SJCRH30 (cell line): ENCODE measurements at regions not wholly inside any gene's neighbourhood (a gene's known extent, or its start where the extent isn't known, plus 50 kb on each side); places are given as distances from the start of the nearest gene placed in this dataset.
A peak's percentile ranks its signal among the peaks of the same experiment; 100 is the strongest.
"Not testable (repeated sequence)": the region's sequence is repeated elsewhere in the genome, so short reads cannot be mapped to it uniquely, and the experiment has no call there.

Experiments used
- DNase-seq, 2 experiments: peaks; one replicate each; pipeline ENCODE4 v3.0.0-alpha.2; 2015 to 2020
- H3K27ac ChIP-seq: fragments of 250-450 bp; sonication (Bioruptor Pico); 2 replicates; pipeline ENCODE4 v1.5.1; 2020; ENCODE audit warnings: mild to moderate bottlenecking, moderate library complexity
- H3K27me3 ChIP-seq: fragments of 250-450 bp; sonication (Bioruptor Pico); 2 replicates; pipeline ENCODE4 v1.5.1; 2020; ENCODE audit warnings: mild to moderate bottlenecking, moderate library complexity
- H3K36me3 ChIP-seq: fragments of 250-450 bp; sonication (Bioruptor Pico); 2 replicates; pipeline ENCODE4 v1.5.1; 2020; ENCODE audit warnings: mild to moderate bottlenecking, moderate library complexity
- H3K4me1 ChIP-seq: fragments of 250-450 bp; sonication (Bioruptor Pico); 2 replicates; pipeline ENCODE4 v1.5.1; 2020; ENCODE audit warnings: mild to moderate bottlenecking, moderate library complexity
- H3K4me3 ChIP-seq: fragments of 250-450 bp; sonication (Bioruptor Pico); 2 replicates; pipeline ENCODE4 v1.5.1; 2020; ENCODE audit warnings: mild to moderate bottlenecking, moderate library complexity
- H3K9me3 ChIP-seq: fragments of 250-450 bp; sonication (Bioruptor Pico); replicated peaks from 2 replicates; pipeline ENCODE4 v1.5.1; 2020; ENCODE audit warnings: mild to moderate bottlenecking, moderate library complexity

DNA sequence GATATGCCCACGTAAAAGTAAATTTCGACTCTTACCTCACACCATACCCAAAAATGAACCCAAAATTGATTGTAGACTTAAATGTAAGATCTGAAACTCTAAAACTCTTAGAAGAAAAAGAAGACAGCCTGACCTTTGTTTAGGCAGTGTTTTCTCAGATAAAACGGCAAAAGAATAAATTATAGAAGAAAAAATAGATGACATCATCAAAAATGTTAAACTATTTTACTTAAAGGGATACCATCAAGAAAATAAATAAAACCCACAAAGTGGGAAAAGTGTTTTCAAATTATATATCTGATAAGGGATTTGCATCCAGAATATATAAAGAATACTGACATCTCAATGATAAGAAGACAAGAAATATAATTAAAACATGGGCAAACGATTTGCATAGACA lies 862.7 kb downstream of the DTWD2 start:
- Histone ChIP-seq H3K27me3 (no peaks in the 10 kb centered on the region), H3K36me3 (no peaks in the 10 kb centered on the region), H3K4me3 (no peak overlapping the region), H3K27ac (no peak overlapping the region), H3K4me1 (no peaks in the 10 kb centered on the region), H3K9me3 (no peaks in the 10 kb centered on the region)
- no peak for DNase-seq

DNA sequence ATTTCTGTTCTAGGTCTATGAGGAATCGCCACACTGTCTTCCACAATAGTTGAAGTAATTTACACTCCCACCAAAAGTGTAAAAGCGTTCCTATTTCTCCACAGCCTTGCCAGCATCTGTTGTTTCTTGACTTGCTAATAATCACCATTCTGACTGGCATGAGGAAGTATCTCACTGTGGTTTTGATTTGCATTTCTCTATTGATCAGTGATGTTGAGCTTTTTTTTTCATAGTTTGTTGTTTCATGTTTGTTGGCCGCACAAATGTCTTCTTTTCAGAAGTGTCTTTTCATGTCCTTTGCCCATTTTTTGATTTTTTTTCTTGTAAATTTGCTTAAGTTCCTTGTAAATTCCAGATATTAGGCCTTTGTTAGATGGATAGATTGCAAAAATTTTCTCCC lies 867.1 kb downstream of the DTWD2 start:
- DNase-seq, result no peak
- no peaks in the 10 kb centered on the region for H3K9me3 ChIP-seq
- no peak overlapping the region for H3K27ac ChIP-seq
- H3K4me1 ChIP-seq, result no peaks in the 10 kb centered on the region
- no peak overlapping the region for H3K4me3 ChIP-seq
- no peaks in the 10 kb centered on the region for H3K27me3 ChIP-seq
- H3K36me3 ChIP-seq, result no peaks in the 10 kb centered on the region

- peak in 1 of 2 experiments; percentile 16 for DNase-seq
- Histone ChIP-seq H3K27ac (no peak overlapping the region), H3K4me3 (no peak overlapping the region), H3K27me3 (no peaks in the 10 kb centered on the region), H3K9me3 (peaks cover 4% of the 10 kb centered on the region; the same call in 1 of the 2 replicates), H3K36me3 (no peaks in the 10 kb centered on the region), H3K4me1 (no peaks in the 10 kb centered on the region)
Observed at GRCh38 chr5:118115791-118116190, 872.6 kb downstream of the DTWD2 start.

DNA sequence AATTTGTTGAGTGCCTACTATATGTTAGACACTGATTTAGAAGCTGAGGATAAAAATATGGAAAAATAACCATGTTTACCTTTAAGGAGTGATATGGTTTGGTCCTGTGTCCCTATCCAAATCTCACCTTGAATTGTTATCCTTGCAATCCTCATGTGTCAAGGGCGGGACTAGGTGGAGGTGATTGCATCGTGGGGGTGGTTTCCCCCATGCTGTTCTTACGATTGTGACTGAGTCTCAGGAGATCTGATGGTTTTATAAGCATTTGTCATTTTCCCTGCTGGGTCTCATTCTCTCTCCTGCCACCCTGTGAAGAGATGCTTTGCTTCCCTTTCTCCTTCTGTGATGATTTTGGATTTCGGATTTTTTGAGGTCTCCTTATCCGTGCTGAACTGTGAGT lies 876.4 kb downstream of the DTWD2 start:
- H3K36me3 ChIP-seq, result no peaks in the 10 kb centered on the region
- no peak overlapping the region for H3K27ac ChIP-seq
- H3K4me1 ChIP-seq, result peaks cover 5% of the 10 kb centered on the region; the same call in 1 of the 2 replicates
- DNase-seq, result no peak
- peaks cover 4% of the 10 kb centered on the region; the same call in 1 of the 2 replicates for H3K9me3 ChIP-seq
- no peaks in the 10 kb centered on the region for H3K27me3 ChIP-seq
- no peak overlapping the region for H3K4me3 ChIP-seq

DNA sequence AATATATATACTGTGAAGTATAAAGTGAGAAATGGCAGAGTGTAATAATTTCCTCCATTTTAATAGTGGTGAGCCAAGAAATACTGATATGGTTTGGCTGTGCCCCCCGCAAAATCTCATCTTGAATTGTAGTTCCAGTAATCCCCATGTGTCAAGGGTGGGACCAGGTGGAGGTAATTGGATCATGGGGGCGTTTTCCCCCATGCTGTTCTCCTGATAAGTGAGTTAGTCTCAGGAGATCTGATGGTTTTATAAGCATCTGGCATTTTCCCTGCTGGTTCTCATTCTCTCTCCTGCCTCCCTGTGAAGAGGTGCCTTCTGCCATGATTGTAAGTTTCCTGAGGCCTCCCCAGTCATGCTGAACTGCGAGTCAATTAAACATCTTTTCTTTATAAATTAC lies 881.1 kb downstream of the DTWD2 start:
- DNase-seq, H3K36me3 ChIP-seq, H3K27me3 ChIP-seq, H3K27ac ChIP-seq, H3K4me1 ChIP-seq, H3K4me3 ChIP-seq, H3K9me3 ChIP-seq: not testable (repeated sequence)

DNA sequence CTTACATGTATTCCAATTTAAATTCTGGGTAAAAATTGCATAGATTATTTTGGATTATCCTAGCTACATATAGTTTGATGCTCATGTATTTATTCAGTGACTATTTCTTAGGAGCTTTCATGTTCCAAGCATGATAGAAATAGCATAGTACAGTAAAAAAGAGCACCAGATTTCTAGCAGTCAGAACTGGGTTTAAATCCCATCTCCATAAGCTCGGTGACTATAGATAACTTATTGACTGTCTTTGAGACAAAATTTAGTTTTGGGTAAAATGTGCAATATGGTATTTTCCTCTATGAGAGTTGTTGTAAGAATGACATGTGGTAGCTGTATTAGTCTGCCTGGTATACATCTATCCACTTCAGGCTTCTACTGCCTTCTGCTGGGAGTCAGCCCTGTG lies 889.6 kb downstream of the DTWD2 start:
- Histone ChIP-seq H3K27me3 (no peaks in the 10 kb centered on the region), H3K27ac (no peak overlapping the region), H3K9me3 (no peaks in the 10 kb centered on the region), H3K4me3 (no peak overlapping the region), H3K36me3 (no peaks in the 10 kb centered on the region), H3K4me1 (no peaks in the 10 kb centered on the region)
- DNase-seq, result no peak

- Histone ChIP-seq H3K4me1 (no peaks in the 10 kb centered on the region), H3K9me3 (no peaks in the 10 kb centered on the region), H3K27me3 (no peaks in the 10 kb centered on the region), H3K27ac (no peak overlapping the region), H3K36me3 (no peaks in the 10 kb centered on the region), H3K4me3 (no peak overlapping the region)
- peak in 1 of 2 experiments; percentile 11 for DNase-seq
Observed at GRCh38 chr5:118095115-118095514, 893.2 kb downstream of the DTWD2 start.

- no peaks in the 10 kb centered on the region for H3K4me1 ChIP-seq
- H3K27ac ChIP-seq, result no peak overlapping the region
- no peaks in the 10 kb centered on the region for H3K36me3 ChIP-seq
- no peaks in the 10 kb centered on the region for H3K9me3 ChIP-seq
- H3K27me3 ChIP-seq, result no peaks in the 10 kb centered on the region
- H3K4me3 ChIP-seq, result no peak overlapping the region
- no peak for DNase-seq
Observed at GRCh38 chr5:118088448-118088847, 899.9 kb downstream of the DTWD2 start.

DNA sequence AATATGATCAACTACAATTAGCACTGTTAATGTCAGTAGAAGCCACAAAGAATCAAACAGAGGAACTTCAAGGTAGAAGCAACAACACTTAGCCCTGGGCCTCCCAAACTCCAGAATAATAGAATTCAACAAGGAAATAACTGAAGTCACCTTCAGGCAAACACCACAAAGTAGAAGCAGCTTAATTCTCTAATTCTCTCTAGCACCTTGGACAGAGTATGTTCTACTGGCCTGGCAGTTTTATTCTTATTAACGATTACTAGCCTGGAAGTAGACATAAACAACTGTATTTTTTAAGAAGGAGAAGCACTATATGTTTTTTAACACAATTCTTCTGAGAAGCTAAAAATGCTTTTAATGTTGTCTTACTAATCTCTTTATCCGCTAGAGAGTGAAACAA lies 911.9 kb downstream of the DTWD2 start:
- H3K27ac ChIP-seq, result no peak overlapping the region
- no peak overlapping the region for H3K4me3 ChIP-seq
- no peaks in the 10 kb centered on the region for H3K36me3 ChIP-seq
- H3K4me1 ChIP-seq, result no peaks in the 10 kb centered on the region
- DNase-seq, result peak in 1 of 2 experiments; percentile 10
- H3K27me3 ChIP-seq, result no peaks in the 10 kb centered on the region
- H3K9me3 ChIP-seq, result no peaks in the 10 kb centered on the region

- H3K27ac ChIP-seq, result no peak overlapping the region
- no peak for DNase-seq
- H3K4me3 ChIP-seq, result no peak overlapping the region
Observed at GRCh38 chr5:118070041-118070440, 918.3 kb downstream of the DTWD2 start.

GRCh38 chr5:118069452-118069851 lies 918.9 kb downstream of the DTWD2 start:
- no peaks in the 10 kb centered on the region for H3K4me1 ChIP-seq
- H3K27me3 ChIP-seq, result no peaks in the 10 kb centered on the region
- no peak overlapping the region for H3K27ac ChIP-seq
- no peak for DNase-seq
- no peaks in the 10 kb centered on the region; the same call in 1 of the 2 replicates for H3K9me3 ChIP-seq
- H3K36me3 ChIP-seq, result no peaks in the 10 kb centered on the region; the same call in 1 of the 2 replicates
- H3K4me3 ChIP-seq, result no peak overlapping the region

More at GRCh38 chr5:118070041-118070440, 918.3 kb downstream of the DTWD2 start:
- no peaks in the 10 kb centered on the region; the same call in 1 of the 2 replicates for H3K9me3 ChIP-seq
- H3K4me1 ChIP-seq, result no peaks in the 10 kb centered on the region
- H3K27me3 ChIP-seq, result no peaks in the 10 kb centered on the region
- no peaks in the 10 kb centered on the region; the same call in 1 of the 2 replicates for H3K36me3 ChIP-seq

DNA sequence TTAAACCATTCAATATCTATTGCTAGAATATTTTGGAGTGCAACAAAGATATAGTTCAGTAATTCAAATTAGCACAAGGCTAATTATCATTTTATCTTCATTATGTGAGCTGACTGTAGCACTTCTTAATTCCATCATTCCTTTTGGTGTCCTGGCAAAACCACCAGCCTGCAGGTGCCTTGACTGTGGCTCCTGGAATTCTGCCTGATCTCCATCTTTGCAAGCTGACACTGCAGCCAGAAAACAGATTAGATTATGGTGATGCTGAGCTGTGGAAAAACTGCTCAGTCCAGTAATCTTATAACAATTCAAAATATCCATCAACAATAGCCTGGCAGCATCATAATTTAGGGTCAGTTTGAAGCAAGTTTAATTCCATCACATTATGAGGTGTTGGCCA lies 919.5 kb downstream of the DTWD2 start:
- Histone ChIP-seq H3K36me3 (no peaks in the 10 kb centered on the region; the same call in 1 of the 2 replicates), H3K9me3 (no peaks in the 10 kb centered on the region; the same call in 1 of the 2 replicates), H3K4me3 (no peak overlapping the region), H3K4me1 (no peaks in the 10 kb centered on the region), H3K27ac (no peak overlapping the region), H3K27me3 (no peaks in the 10 kb centered on the region)
- no peak for DNase-seq

DNA sequence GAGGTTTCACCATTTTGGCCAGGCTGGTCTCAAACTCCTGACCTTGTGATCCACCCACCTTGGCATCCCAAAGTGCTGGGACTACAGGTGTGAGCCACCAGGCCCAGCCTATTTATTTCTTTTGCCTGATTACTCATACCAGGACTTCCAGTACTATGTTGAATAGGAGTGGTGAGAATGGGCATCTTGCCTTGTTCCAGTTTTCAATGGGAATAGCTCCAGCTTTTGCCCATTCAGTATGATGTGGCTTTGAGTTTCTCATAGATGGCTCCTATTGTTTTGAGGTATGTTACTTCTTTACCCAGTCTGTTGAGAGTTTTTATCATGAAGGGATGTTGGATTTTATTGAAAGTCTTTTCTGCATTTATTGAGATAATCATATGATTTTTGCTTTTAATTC lies 924.5 kb downstream of the DTWD2 start:
- H3K27me3 ChIP-seq, H3K4me1 ChIP-seq, H3K36me3 ChIP-seq, H3K9me3 ChIP-seq, H3K4me3 ChIP-seq, DNase-seq, H3K27ac ChIP-seq: not testable (repeated sequence)

DNA sequence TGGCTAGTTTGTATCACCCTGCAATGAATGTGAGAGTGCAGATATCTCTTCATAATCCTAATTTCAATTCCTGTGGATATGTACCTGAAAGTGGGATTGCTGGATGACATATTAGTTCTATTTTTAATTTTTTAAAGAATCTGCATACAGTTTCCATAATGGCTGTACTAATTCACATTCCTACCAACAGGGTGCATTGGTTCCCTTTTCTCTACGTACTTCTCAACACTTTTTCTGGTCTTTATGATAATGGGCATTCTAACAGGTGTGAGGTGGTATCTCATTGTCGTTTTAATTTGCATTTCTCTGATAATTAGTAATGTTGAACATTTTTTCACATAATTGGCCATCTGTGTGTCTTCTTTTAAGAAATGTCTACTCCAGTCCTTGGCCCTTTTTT lies 927.5 kb downstream of the DTWD2 start:
- peak in 1 of 2 experiments; percentile 8 for DNase-seq
- H3K27me3 ChIP-seq, result no peaks in the 10 kb centered on the region
- no peaks in the 10 kb centered on the region for H3K36me3 ChIP-seq
- no peaks in the 10 kb centered on the region; the same call in 1 of the 2 replicates for H3K9me3 ChIP-seq
- no peak overlapping the region for H3K4me3 ChIP-seq
- H3K27ac ChIP-seq, result no peak overlapping the region
- no peaks in the 10 kb centered on the region for H3K4me1 ChIP-seq

DNA sequence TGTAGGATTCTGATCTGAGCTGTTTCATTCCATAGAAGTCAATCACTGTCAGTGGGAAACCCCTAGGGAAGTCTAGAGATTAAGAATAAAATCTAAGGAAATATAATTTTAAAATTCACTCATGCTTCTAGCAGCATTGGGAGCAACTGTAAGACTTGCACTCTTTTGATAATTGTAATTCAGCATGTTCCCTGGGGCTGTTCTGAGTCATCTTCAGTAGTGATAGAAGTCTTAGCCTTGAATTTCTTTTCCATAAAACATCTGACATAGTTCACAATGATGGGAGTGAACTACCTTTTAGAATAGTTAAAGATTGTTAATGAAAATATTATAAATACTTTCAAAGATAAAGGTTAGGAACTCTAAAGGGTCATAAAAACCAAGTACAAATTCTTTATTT lies 935.8 kb downstream of the DTWD2 start:
- Histone ChIP-seq H3K9me3 (no peaks in the 10 kb centered on the region), H3K36me3 (no peaks in the 10 kb centered on the region), H3K4me3 (no peak overlapping the region), H3K4me1 (no peaks in the 10 kb centered on the region), H3K27me3 (no peaks in the 10 kb centered on the region), H3K27ac (no peak overlapping the region)
- no peak for DNase-seq

- Histone ChIP-seq H3K36me3 (no peaks in the 10 kb centered on the region), H3K9me3 (no peaks in the 10 kb centered on the region), H3K4me3 (no peak overlapping the region), H3K27ac (no peak overlapping the region), H3K4me1 (no peaks in the 10 kb centered on the region), H3K27me3 (no peaks in the 10 kb centered on the region)
- no peak for DNase-seq
Observed at GRCh38 chr5:118044169-118044568, 944.2 kb downstream of the DTWD2 start.
